ENCODE measurements at regions not wholly inside any gene's neighbourhood (a gene's known extent, or its start where the extent isn't known, plus 50 kb on each side); places are given as distances from the start of the nearest gene placed in this dataset.

GRCh38 chr6:22433745-22434144 lies 135.6 kb upstream of the HDGFL1 start:
- TF ChIP-seq CTCF (IDR thresholded peaks at IDR 0.05) (no peak), ZFX (IDR thresholded peaks at IDR 0.05; ENCODE audit: borderline replicate concordance) (no peak)
